Upper lobe of left lung (tissue), 4 donors: ENCODE measurements at regions not wholly inside any gene's neighbourhood (a gene's known extent, or its start where the extent isn't known, plus 50 kb on each side); places are given as distances from the start of the nearest gene placed in this dataset.

ENCODE experiments used
- EP300 ChIP-seq, 4 donors: sonication (generic); formaldehyde crosslinking; IDR thresholded peaks; one replicate each; pipeline ENCODE4 v1.5.1; 2017; ENCODE audit warnings: antibody characterized with exemption in 4 of 4, control low read depth in 2 of 4
- POLR2A ChIP-seq, 4 donors: fragments of 450-650 bp; IDR thresholded peaks; one replicate each; pipeline ENCODE4 v1.5.1; 2016 to 2017; ENCODE audit warnings: antibody characterized with exemption in 4 of 4, mild to moderate bottlenecking in 2 of 4

GRCh38 chr1:223445402-223445801, 52.2 kb downstream of the CCDC185 start:
- TF ChIP-seq POLR2A (IDR thresholded peaks at IDR 0.05) (no peak), EP300 (IDR thresholded peaks at IDR 0.05) (no peak)
